T-helper 17 cell (primary cell): ENCODE measurements at regions not wholly inside any gene's neighbourhood (a gene's known extent, or its start where the extent isn't known, plus 50 kb on each side); places are given as distances from the start of the nearest gene placed in this dataset.

Source experiments
- ATAC-seq: fragments of 150-1000 bp; cut with Tn5 transposase; 2 replicates; pipeline ENCODE4 v1.10.0; 2021; ENCODE audit warnings: mild to moderate bottlenecking, moderate library complexity
- DNase-seq, 3 donors: peaks; one replicate each; pipeline versions ENCODE4 v3.0.0 to v3.0.0-alpha.2; 2020 to 2021
- H3K9me3 ChIP-seq: one replicate; pipeline ENCODE4 v1.7.0; 2013; ENCODE audit warnings: low read length, mild to moderate bottlenecking; ENCODE audit not compliant: control insufficient read depth, poor library complexity, severe bottlenecking
- H3K27ac Mint-ChIP-seq: one replicate; pipeline ENCODE4 v1.8.0; 2022; ENCODE audit warnings: mild to moderate bottlenecking, moderate library complexity, mixed read lengths
- H3K27me3 Mint-ChIP-seq: one replicate; pipeline ENCODE4 v1.8.0; 2022; ENCODE audit warnings: mixed read lengths
- H3K36me3 Mint-ChIP-seq: one replicate; pipeline ENCODE4 v1.8.0; 2022; ENCODE audit warnings: low read depth, mixed read lengths
- H3K4me1 Mint-ChIP-seq: one replicate; pipeline ENCODE4 v1.8.0; 2022; ENCODE audit warnings: mild to moderate bottlenecking, mixed read lengths
- H3K4me3 Mint-ChIP-seq: one replicate; pipeline ENCODE4 v1.8.0; 2022; ENCODE audit warnings: mild to moderate bottlenecking, moderate library complexity, mixed read lengths

DNA sequence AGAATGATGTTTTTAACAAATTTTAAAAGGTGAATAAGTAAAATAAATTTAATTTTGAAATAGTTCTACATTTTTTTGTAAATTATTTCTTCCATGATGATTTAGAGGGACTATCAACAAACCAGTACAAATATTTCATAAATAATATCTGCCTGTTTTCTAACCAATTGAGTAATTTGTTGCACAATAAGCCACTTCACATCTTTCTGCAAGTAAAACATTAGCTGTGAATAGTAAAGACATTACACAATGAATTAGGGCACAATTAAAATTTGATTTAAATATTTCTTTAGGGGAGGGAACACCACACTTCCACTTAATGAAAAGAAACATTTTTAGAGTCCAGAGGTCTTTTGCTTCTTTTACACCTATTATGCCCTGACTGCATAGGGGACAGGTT, 118.4 kb upstream of the PTPRK start:
- H3K4me1 Mint-ChIP-seq, result no peaks in the 10 kb centered on the region
- no peaks in the 10 kb centered on the region for H3K9me3 ChIP-seq
- DNase-seq, result no peak
- H3K27me3 Mint-ChIP-seq, result peaks cover 25% of the 10 kb centered on the region
- H3K4me3 Mint-ChIP-seq, result no peak overlapping the region
- H3K36me3 Mint-ChIP-seq, result no peaks in the 10 kb centered on the region
- H3K27ac Mint-ChIP-seq, result no peak overlapping the region
- no peak for ATAC-seq

- H3K36me3 Mint-ChIP-seq, result no peaks in the 10 kb centered on the region
Observed at GRCh38 chr6:128635219-128635618, 114.8 kb upstream of the PTPRK start.

GRCh38 chr6:128632131-128632530, 111.7 kb upstream of the PTPRK start:
- no peak overlapping the region for H3K4me3 Mint-ChIP-seq
- peaks cover 16% of the 10 kb centered on the region for H3K27me3 Mint-ChIP-seq
- H3K27ac Mint-ChIP-seq, result no peak overlapping the region
- ATAC-seq (no peak), DNase-seq (no peak)
- H3K36me3 Mint-ChIP-seq, result no peaks in the 10 kb centered on the region
- no peaks in the 10 kb centered on the region for H3K9me3 ChIP-seq
- no peaks in the 10 kb centered on the region for H3K4me1 Mint-ChIP-seq

More at GRCh38 chr6:128635219-128635618, 114.8 kb upstream of the PTPRK start:
- Mint-ChIP-seq H3K4me1 (no peaks in the 10 kb centered on the region), H3K27ac (no peak overlapping the region), H3K4me3 (no peak overlapping the region), H3K27me3 (peaks cover 25% of the 10 kb centered on the region)
- ATAC-seq, result no peak
- no peaks in the 10 kb centered on the region for H3K9me3 ChIP-seq
- no peak for DNase-seq

GRCh38 chr6:128631031-128631430, 110.6 kb upstream of the PTPRK start:
- DNase-seq, result no peak
- no peaks in the 10 kb centered on the region for H3K9me3 ChIP-seq
- H3K4me1 Mint-ChIP-seq, result no peaks in the 10 kb centered on the region
- no peak for ATAC-seq
- H3K4me3 Mint-ChIP-seq, result no peak overlapping the region
- peaks cover 9% of the 10 kb centered on the region for H3K27me3 Mint-ChIP-seq
- H3K36me3 Mint-ChIP-seq, result no peaks in the 10 kb centered on the region
- no peak overlapping the region for H3K27ac Mint-ChIP-seq

DNA sequence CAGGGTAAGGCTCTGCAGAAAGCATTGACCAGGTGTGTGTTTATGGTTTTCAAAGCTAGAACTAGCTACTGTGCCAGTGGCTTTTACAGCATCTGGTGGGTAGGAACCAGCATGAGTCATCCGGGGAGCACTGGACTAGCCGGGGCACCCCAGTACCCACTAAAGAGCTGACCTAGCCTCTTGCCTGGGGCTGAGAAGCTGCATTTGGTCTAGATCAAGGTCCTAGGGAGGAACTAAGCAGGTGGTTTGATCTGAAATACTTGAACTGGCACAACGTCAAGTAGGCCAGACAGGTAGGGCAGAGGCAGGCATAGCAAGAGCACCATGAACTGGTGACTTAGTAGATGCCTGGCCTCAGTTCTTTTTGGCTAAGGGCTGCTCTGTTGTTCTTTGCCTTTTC, 109.8 kb upstream of the PTPRK start:
- Mint-ChIP-seq H3K4me3 (no peak overlapping the region), H3K4me1 (no peaks in the 10 kb centered on the region), H3K27me3 (peaks cover 1% of the 10 kb centered on the region), H3K36me3 (no peaks in the 10 kb centered on the region), H3K27ac (no peak overlapping the region)
- ATAC-seq (no peak), DNase-seq (no peak)
- H3K9me3 ChIP-seq, result no peaks in the 10 kb centered on the region

DNA sequence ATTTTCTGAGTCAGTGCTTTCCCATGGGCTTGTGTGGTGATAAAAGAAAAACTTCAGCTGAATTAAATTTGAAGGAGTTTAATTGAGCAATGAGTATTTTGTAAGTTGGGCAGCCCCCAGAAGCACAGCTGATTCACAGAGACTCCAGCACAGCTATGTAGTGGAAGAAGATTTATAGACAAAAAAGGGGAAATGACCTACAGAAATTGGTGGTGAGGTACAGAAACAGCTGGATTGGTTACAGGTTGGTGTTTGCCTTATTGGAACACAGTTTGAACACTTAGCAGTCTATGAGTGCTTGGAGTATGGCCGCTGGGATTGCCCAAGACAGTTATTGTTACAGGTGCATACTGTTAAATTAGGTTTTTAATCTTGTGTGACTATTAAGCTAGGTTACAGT, 96.9 kb upstream of the PTPRK start:
- Mint-ChIP-seq H3K36me3 (no peaks in the 10 kb centered on the region), H3K27ac (no peak overlapping the region), H3K4me3 (no peak overlapping the region), H3K27me3 (peaks cover 22% of the 10 kb centered on the region), H3K4me1 (no peaks in the 10 kb centered on the region)
- DNase-seq, result no peak
- no peaks in the 10 kb centered on the region for H3K9me3 ChIP-seq
- ATAC-seq, result no peak

DNA sequence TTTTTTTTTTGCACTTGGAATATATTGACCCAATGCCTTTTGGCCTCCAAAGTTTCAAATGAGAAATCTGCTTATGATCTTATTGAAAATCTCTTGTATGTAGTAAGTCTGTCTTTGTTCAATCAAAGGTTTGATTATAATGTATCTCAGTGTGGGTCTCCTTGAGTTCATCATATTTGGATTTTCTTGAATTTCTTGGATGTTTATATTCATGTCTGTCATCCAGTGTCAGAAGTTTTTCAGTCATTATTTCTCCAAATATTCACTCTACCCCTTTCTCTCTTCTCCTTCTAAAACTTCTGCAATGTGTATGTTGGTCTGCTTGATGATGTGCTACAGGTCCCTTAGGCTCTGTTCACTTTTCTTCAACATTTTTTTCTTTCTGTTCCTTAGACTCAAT, 95.9 kb upstream of the PTPRK start:
- Mint-ChIP-seq H3K4me3 (no peak overlapping the region), H3K27me3 (peaks cover 20% of the 10 kb centered on the region), H3K4me1 (no peaks in the 10 kb centered on the region), H3K36me3 (no peaks in the 10 kb centered on the region), H3K27ac (no peak overlapping the region)
- no peak for ATAC-seq
- H3K9me3 ChIP-seq, result no peaks in the 10 kb centered on the region
- no peak for DNase-seq

DNA sequence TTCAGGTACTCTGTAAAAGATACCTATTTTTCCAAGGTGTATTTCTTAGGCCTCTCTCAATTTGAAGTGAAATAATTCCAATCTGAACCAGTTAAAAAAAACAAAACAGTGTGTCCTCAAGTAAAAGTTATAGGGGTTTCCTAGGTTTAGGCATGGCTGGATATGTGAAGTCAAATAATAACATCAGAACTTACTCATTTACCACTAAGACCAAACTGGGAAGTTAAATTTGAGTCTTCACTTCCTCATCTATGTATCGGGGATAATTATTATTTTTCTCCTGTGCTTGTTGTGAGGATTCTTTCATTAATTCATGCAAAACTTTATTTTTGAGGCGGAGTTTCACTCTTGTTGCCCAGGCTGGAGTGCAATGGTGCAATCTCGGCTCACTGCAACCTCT, 86.2 kb upstream of the PTPRK start:
- DNase-seq (no peak), ATAC-seq (no peak)
- Mint-ChIP-seq H3K27me3 (peaks cover 19% of the 10 kb centered on the region), H3K4me1 (no peaks in the 10 kb centered on the region), H3K36me3 (no peaks in the 10 kb centered on the region), H3K4me3 (no peak overlapping the region), H3K27ac (no peak overlapping the region)
- no peaks in the 10 kb centered on the region for H3K9me3 ChIP-seq

GRCh38 chr6:128605961-128606360, 85.6 kb upstream of the PTPRK start:
- ATAC-seq (no peak), DNase-seq (no peak)
- no peaks in the 10 kb centered on the region for H3K36me3 Mint-ChIP-seq
- no peaks in the 10 kb centered on the region for H3K9me3 ChIP-seq
- H3K4me3 Mint-ChIP-seq, result no peak overlapping the region
- no peaks in the 10 kb centered on the region for H3K4me1 Mint-ChIP-seq
- peaks cover 26% of the 10 kb centered on the region for H3K27me3 Mint-ChIP-seq
- H3K27ac Mint-ChIP-seq, result no peak overlapping the region

DNA sequence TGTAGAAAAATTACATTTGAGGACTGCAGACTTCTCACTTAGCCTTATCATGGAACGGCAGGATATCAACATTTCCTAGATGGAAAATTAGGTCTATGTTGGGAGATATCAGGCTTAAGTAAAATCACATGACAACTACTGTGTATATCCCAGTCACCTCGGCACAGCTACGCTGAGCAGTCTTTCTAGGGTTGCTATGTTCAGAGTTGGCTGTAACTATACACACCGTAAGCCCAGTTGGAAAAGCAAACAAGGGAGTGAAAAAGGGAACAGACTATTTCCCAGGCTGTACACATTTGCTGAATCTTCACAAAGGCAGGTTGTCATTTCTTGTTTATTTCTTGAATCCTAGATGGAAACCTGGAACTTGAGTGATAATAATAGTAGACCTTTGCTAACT, 80.7 kb upstream of the PTPRK start:
- H3K4me3 Mint-ChIP-seq, result no peak overlapping the region
- H3K9me3 ChIP-seq, result no peaks in the 10 kb centered on the region
- ATAC-seq, result no peak
- no peak overlapping the region for H3K27ac Mint-ChIP-seq
- no peak for DNase-seq
- H3K27me3 Mint-ChIP-seq, result peaks cover 55% of the 10 kb centered on the region
- no peaks in the 10 kb centered on the region for H3K4me1 Mint-ChIP-seq
- no peaks in the 10 kb centered on the region for H3K36me3 Mint-ChIP-seq

DNA sequence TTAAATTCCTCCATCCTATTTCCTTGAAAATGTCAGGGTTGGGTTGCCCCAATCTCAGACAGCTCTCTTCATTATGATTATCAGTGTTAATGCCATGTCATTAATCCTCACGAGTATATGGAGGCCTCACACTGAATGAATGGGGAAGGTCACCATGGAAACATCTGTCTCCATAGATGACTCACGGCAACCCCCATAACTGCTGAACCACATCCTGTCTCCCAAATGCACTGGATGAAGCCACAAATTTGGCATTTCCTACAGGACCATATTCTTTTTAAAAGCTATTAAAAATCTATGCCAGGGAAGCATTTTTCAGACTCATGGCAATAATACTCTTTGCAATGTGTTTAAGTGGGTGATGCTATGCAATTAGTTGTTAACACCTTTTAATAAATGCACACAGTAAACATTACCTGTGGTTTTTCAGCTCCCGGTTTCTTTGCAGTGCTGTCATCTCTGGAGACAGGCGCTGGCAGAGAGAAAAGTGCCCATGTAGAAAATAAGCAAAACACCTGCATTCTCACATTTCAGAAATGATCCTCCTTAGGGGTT, 80.1 kb upstream of the PTPRK start:
- H3K27ac Mint-ChIP-seq, result no peak overlapping the region
- DNase-seq, result no peak
- H3K4me1 Mint-ChIP-seq, result no peaks in the 10 kb centered on the region
- H3K4me3 Mint-ChIP-seq, result no peak overlapping the region
- ATAC-seq, result no peak
- H3K9me3 ChIP-seq, result no peaks in the 10 kb centered on the region
- no peaks in the 10 kb centered on the region for H3K36me3 Mint-ChIP-seq
- H3K27me3 Mint-ChIP-seq, result peaks cover 61% of the 10 kb centered on the region

DNA sequence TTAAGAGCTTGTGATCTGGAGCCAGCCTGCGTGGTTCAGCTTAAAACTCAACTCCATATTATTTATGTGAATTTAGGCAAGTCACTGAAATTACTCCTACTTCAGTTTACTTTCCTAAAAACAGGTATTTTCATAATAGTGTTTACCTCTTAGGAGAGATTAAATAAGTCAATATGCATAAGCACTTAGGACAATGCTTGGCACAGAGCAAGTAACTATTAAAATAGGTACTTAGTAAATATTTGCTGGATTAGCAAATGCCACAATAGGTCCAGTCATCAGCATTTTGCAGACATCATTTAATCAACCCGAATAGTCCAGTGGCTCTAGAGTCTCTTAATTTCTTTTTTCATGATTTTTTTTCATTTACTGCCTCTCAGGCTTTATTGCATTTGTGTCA, 78.6 kb upstream of the PTPRK start:
- Mint-ChIP-seq H3K36me3 (no peaks in the 10 kb centered on the region), H3K4me3 (no peak overlapping the region), H3K27me3 (peaks cover 65% of the 10 kb centered on the region), H3K27ac (no peak overlapping the region), H3K4me1 (no peaks in the 10 kb centered on the region)
- ATAC-seq (no peak), DNase-seq (no peak)
- H3K9me3 ChIP-seq, result no peaks in the 10 kb centered on the region

DNA sequence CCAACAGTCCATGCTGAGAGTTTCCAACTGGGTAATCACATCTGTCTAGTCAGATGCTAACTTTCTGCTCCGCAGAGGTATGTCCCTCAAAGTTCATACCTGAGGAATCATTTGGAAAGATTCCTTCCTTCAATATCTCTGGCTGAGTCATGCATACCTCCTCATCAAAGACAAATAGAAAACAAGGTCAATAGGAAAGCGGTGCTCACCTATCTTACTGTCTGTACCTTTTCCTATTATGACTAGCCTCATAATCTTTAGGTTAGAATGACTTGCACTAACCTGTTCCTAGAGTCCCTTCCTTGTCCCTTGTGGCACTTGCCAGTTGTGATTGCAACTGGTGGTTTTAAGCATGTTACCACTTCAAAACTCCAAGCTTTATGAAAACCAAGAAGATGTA, 78.2 kb upstream of the PTPRK start:
- H3K27me3 Mint-ChIP-seq, result peaks cover 62% of the 10 kb centered on the region
- DNase-seq (no peak), ATAC-seq (no peak)
- H3K36me3 Mint-ChIP-seq, result no peaks in the 10 kb centered on the region
- H3K4me1 Mint-ChIP-seq, result no peaks in the 10 kb centered on the region
- H3K9me3 ChIP-seq, result no peaks in the 10 kb centered on the region
- no peak overlapping the region for H3K4me3 Mint-ChIP-seq
- no peak overlapping the region for H3K27ac Mint-ChIP-seq

GRCh38 chr6:128597956-128598355, 77.6 kb upstream of the PTPRK start:
- Mint-ChIP-seq H3K4me3 (no peak overlapping the region), H3K36me3 (no peaks in the 10 kb centered on the region), H3K27ac (no peak overlapping the region), H3K27me3 (peaks cover 60% of the 10 kb centered on the region), H3K4me1 (no peaks in the 10 kb centered on the region)
- no peaks in the 10 kb centered on the region for H3K9me3 ChIP-seq
- DNase-seq (no peak), ATAC-seq (no peak)
